HG03571 (cell line): ENCODE measurements at regions not wholly inside any gene's neighbourhood (a gene's known extent, or its start where the extent isn't known, plus 50 kb on each side); places are given as distances from the start of the nearest gene placed in this dataset.

Source experiments
- ATAC-seq: cut with Tn5 transposase; IDR thresholded peaks from one replicate; pipeline ENCODE4 v1.9.1; 2021; ENCODE audit not compliant: unreplicated experiment

DNA sequence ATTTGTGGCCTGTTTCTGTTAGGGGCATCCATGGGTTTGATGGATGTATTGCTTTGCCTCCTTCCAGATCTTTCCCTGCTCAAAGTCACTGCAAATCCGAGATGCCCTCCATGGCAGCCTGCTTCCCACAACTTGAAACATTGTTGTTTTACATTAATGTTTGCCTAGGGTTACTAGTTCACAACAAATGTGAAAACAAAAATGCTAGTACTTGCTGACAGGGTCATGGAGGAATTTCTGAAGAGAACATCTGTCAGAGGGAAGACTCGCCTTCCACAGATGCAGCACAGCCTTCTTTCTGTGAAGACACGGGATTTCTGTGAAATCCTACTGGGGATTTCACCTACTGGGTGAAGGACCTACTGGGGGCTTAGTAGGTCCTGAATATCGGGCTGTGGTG is 260.0 kb upstream of the FN1 start:
- ATAC-seq, result no peak

DNA sequence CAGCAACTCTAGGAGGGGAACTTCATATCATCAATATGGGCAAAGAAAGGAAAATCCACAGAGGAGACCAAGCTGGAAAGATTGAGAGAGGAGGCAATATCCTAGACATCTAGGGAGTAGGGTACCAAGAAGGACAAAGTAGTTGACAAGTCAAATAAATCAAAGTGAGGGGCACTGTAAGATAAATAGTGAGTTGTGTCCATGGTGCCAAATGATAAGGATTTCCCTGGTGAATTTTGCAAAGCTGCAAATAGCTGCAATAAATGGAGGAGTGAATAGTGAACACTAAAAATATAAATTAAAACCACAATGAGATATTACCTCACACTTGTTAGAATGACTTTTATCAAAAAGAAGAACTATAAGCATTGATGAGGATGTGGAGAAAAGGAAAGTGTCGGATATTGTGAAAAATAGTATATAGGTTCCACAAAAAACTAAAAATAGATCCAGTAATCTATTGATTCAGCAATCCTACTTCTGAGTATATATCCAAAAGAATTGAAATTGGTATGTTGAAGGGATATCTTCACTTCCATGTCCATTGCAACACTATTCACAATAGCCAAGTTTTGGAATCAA is 258.2 kb upstream of the FN1 start:
- no peak for ATAC-seq

DNA sequence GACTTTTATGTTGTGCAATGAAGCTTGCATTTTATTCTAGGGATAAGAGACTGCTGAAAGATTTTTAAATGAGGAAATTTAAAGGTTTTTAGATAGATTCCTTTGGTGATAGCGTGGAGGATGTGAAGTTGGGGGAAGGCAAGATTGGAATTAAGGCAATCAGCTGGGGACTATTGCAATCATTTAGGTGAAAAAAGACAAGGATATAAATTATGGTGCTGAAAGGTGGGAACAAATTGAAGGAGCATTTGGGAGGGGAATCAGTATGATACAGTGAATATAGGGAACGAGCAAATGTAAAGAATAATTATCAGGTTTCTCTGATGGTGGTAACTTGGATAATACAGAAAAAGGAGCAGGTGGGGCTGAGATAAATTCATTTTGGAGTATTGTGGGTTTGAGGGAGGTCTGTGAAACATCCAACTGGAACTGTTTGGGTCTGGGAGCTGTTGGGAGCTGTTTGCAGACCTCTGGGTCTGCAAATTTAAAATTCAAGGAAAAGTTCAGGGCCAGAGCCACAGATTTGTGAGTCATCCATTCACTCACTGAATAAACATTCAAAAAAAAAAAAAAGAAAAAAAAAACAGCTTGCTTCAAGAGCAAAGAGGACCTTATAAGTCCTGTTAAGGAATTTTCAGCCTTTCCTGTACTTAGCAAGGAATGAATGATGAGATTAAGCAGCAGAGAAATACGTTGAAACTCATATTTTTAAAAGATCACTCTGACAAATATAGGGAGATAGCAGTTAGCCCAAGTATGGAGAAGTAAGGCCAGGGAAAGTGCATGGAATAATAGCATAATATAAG is 257.5 kb upstream of the FN1 start:
- ATAC-seq, result no peak

DNA sequence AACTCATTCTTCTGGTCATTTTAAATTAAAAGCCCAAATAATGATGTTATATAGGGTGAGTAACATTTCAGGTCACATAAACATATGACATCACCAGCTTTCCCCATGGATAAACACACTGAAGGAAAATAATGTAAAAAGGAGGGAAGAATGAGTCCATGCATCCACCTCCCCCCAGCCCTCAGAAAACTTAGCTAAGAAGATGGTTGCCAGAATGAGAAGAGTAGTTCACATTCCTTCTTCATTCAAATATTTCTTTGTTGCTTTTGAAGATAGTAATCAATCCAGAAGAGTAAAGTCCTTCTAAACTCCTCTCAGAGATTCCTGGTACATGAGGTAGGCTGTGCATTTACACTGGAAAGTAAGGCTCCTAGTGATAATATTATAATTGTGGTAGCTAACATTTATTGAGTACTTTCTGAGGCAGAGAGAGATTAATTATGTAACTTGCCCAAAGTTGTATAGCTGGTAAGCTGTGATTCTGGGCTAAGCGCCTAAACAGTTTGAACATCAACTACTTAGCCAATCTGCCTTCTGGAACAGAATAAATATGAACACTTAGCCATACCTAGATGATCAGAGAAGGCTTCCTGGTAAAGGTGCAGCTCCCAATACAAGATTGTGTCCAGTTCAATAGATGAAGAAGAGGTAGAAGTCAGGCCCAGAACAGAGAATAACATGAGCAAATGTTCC is 256.7 kb upstream of the FN1 start:
- no peak for ATAC-seq

DNA sequence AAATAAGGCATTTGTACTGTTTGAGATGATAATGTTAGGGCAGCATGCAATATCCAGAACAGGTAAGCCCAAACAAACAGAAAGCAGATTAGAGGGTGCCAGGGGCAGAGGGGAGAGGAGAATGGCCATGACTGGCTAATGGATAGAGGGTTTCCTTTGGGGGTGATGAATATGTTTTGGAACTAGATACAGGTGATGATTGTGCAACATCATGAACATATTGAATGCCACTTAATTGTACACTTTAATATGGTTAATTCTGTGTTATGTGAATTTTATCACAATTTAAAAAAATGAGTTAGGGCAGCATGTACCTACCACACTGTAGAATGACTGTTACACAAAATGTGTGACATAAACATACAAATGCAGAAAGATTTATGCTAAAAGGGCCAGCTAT is 255.5 kb upstream of the FN1 start:
- ATAC-seq, result no peak

DNA sequence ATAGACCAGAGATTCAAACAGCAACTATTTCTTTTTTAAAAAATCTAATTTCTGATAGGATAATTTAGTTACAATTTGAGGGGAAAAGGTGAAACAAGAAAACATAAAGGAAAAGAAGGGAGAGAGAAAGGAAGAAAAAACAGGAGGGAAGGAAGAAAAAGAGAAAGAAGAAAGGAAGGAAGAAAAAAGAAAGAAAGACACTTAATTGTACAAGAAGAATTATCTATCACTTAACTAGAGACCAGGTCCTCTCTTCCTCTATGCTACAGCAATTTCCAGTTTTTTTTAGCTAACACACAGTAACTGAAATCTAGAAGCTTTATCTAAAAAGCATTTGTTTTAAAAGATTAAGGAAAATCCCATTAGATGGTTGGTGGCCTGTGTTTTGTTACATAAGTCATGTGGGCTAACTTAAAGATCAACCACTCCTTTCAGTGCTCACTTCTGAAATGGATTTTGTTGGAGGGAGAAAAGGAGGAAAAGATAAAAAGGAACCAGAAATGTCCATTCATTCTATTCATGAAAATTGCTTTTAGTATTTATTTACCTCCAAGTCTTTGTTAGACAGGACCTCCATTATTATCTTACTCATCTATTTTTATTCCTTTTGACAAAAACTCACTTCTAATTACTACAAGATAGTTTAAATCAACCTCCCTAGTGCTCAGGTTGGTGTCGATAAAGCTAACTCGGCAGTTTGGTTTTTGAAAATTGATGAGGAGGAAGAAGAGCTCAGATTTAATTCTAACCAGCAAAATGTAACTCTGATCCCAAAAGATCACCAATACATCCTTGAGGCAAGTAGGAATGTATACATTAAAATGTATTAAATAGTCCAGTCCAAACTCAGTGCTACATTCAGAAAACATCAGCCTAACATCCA is 251.5 kb upstream of the FN1 start:
- ATAC-seq, result no peak

DNA sequence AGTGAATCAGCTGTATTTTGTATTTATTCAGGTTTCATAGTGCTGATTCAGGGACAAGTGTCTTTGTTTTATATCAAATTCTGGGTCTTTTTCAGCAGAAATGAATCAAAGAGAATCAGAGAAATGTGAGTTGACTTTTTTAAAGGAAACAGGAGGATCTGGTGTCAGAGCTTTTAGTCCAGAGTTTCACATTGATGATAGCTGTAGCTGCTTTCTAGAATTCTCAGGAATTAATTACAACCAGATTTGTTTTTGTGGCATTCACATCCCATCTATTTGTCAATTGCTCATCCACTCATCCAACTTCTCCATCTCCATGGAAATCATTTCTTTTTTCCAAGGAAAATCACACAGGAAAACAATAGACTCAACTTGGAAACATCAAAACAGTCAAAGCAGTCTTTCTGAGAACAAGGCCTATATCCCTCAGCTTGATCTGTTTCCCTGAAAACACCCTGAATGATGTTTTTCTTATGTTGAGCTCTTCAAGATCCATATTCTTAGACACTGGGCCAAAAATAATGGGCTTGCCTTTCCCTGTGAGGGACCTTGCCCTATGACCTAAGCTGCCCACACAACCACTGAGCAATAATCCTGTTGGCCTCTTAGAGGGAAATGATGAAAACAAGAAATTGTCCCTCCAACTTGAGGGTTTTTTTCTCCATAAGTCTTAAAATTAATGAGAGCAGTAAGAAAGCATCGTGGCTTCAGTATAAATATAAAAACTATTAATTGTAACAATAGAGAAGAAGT is 249.5 kb upstream of the FN1 start:
- no peak for ATAC-seq

DNA sequence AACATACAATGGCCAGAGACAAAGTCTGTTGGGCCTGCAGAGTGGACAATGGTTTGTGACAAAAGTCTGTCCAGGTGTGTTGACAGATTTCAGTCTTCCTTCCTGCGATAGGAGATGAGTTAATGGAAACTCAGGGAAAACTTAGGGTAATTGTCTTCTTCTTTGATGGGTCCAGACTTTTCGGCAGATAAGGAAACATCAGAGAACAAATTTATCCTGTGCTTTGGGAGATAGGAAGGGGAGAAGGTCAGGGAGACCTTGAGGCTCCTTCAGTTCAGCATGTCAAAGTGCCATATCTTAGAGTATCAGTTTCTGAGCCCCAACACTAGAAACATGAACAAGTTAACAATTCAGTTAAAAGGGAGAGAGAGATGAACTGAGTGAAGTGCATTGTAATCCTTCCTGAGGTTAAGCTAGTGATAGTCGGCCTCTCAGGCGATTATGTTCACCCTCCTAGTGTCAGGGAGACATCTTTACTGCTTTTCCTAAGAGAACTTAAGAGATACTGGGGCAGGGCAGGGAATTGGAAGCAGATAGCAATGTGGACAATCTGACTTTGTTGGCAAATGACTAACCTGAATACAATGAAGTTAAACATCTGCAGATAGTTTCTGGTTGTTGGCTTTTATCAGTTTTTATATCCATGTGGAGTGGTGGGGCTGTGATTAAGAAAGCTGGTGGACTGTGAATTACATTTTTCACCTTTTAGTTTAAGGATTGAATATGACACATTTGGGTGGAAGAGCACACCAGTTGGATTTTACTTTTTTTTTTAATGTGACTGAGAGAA is 248.8 kb upstream of the FN1 start:
- no peak for ATAC-seq

DNA sequence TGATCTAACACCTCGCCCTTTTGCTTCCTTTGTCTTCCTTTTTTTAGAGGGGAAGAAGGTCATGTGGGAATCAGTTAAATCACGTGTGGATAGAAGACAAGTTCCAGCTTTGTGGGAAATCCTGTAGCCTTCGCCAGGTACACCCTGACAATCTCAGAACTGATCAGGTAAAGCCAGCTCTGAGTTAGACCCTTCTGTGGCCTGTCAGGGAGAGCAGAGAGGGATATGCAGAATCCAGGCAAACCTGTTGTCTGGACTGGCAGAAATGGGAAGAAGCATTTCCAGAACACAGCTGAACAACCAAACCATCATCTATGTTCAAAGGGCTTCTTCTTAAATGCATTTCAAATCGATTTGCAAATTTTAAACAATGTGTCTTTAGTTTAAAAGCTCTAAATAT is 247.4 kb upstream of the FN1 start:
- ATAC-seq, result no peak

DNA sequence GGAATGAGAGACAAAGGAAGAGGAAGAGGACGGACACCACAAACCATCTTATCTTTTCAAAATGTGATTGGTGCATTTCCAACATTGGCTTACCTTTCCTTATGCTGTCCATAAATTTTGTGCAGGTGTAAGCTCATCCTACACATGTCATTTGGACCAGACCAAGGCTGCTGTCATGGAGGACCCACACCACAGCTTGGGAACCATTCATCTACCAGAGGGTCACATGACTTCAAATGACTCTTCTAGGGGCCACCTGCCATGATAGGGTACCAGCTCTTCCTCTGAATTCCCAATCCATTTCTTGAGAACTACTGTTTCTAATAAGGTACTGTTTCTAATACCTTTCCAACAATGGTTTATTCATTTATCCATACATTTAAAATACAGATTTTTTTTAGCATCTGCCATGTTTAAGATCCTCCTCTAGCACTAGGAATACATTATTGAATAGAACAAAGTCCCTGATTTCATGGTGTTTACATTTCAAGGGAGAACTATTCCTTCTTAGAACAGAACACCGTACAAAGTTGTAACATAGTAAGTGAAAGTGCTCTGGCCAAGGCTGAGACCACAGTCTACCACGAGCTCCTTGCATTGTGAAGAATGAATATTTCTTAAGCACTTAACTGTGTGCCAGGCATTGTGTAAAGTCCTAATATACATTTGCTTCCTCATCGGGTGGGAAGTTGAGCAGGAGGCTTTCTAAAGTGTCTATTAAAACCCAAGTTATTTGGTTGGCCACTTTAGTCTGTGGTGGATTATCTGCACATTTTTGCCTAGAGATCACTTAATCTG is 246.1 kb upstream of the FN1 start:
- no peak for ATAC-seq

DNA sequence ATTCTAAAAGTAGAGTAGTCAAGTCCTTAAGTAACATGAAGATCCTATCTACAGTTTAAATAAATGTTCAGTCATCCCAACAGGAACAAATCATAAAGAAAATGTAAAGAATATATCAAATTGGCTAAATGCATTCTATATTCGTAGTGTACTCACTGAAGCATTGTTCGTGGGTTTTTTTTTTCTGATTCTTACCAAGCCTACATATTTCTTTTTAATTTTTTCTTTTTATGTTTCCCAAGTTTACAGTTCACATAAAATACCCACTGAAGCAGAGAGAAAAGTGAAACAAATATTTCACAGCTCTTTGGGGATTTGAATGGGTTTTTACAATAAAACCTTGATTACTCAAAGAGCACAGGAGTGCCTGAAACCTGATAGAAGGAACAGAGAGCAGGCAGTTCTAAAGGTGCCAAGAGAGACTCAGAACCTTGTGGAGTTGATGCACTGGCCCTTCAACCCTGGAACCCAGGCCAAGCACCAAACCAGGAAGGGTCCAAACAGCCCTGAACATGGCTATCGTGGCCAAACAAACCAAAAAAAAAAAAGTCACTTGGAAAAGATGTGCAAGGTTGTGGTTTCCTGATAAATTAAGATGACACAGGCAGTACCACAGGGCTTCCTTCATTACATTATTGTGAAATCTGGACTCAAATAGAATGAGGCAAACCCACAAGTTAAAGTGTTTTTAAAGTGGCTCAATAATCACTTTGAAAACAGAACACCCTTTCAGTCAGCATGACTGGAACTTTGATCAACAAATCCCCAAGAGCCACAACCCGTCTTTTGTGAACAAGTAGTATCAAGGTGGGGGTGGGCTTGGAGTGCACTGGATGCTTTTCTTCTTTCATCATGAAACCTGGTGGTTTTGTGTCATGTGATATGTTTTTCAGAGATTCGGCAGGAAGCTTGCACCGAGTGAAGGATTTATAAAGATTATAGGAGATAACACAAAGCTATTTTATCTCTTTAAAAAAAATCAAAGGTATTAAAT is 245.0 kb upstream of the FN1 start:
- ATAC-seq, result no peak

DNA sequence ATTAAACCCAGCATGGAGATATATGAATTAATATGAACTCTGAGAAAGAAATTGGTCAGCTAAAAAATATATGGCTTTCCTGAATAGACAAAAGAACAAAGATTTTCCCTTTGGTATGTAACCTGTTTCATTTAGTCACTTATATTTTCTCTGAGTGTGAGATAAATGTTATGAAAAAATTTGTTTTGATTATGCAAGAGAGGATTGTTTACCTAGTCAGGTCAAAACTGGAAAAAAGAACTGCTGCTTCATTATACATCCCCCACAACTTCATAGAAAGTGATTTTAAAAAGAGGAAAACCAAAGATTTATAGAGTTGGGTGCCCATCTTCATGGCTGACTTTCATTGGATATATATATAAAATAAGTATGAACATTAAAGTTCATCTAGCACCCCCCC is 242.2 kb upstream of the FN1 start:
- no peak for ATAC-seq

DNA sequence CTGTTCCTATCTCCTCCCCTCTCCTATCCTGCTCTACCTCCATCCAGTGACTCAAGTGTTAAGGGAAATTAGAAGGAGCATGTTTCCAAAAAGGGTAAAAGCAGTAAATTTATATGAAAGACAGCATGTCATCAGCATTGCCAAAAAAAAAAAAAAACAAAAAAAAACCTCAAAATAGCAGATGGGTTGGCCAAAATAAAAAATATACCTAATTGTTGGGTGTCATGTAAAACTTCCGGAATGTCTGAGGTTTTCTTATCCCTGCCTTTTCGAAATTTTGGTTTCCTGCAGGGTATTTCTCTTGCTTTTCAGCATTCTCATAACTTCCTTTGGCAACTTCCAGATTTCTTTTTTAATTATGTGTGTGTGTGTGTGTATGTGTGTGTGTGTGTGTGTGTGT is 241.6 kb upstream of the FN1 start:
- no peak for ATAC-seq

DNA sequence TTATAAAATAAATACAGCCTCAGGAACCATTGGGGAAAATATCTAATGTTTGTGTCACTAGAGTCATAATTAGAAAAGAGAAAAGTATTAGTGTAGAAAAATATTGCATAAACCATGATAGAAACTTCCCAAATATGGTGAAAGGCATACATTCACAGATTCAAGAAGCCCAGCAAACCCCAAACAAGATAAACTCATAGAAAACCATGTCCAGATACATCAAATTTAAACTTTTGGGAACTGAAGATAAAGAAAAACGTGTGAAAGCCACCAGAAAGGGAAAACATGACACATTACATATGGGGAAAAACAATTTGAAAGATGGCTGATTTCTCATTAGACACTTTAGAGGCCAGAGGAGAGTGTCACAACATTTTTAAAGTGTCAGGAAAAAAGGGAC is 236.5 kb upstream of the FN1 start:
- no peak for ATAC-seq

DNA sequence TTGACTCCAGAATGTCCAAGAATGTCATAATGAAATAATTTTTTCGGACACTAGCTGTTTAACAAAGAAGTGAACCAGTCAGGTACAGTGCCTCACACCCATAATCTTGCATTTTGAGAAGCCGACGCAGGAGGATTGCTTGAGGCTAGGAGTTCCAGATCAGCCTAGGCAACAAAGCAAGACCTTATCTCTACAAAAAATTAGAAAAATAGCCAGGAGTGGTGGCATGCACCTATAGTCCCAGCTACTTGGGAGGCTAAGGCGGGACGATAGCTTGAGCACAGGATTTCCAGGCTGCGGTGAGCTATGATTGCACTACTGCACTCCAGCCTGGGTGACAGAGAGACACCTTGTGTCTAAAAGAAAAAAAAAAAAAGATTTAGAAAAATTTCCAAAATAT is 235.8 kb upstream of the FN1 start:
- no peak for ATAC-seq

DNA sequence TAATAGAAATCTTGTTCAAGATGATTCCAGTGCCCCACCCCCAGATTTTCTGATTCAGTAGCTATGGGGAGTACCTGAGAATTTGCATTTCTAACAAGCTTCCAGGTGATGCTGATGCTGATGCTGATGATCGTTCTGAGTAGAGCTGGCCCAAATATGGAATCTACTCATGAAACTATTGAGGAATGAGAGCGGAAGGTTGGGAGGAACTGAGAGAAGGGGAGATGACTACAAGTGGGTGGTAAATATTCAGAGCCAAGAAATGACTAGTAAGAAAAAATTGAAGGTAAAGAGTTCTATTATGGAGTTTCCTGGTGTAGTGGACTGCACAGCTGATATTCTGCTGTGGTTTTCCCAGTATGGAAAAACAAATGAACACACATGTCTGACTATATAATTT is 235.4 kb upstream of the FN1 start:
- ATAC-seq, result no peak

DNA sequence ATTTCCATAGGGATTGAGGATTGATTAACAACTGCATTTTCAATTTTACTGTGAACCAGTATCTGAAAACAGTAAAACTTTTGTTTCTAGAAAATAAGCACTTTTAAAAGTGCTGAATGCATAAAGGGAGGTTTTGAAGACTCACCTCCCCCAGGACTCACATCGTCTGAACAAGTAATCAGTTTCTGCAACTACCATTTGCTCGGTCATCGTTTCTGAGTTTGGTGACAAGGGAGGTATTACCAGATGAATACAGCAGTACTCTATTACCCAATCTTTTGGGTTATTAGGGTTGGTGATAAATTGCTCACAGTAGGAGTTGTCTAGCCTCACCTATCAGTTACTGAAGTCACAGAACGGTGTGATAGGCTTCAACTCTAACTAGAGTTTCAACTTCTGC is 234.5 kb upstream of the FN1 start:
- no peak for ATAC-seq

DNA sequence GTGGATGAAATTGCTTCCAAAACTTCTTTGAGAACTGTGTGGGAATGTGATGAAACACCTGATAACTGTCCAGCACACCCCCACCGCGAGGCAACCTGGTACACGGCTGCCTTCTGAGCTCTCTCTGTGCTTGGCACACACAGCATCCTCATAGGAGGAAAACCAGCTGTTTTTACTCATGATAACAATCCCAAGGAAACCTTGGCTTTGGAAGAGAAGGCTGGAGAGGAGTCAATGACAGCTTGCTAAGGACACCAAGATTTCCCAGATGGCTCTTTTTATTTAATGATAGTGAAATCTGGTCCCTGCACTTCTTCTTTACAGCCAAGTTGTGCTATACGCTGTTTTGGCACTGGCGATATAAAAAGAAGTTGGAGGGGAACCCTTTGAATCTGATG is 232.5 kb upstream of the FN1 start:
- no peak for ATAC-seq
